NB4 (cell line): ENCODE measurements at regions not wholly inside any gene's neighbourhood (a gene's known extent, or its start where the extent isn't known, plus 50 kb on each side); places are given as distances from the start of the nearest gene placed in this dataset.

ENCODE experiments used
- DNase-seq: peaks from one replicate; pipeline ENCODE4 v3.0.0; 2010; ENCODE audit warnings: low read depth
- H3K4me3 ChIP-seq: one replicate; pipeline ENCODE4 v1.5.1; 2011; ENCODE audit warnings: mild to moderate bottlenecking, low read depth, low read length, moderate library complexity
- MYC ChIP-seq: IDR thresholded peaks from 2 replicates; pipeline ENCODE4 v1.6.1; 2011; ENCODE audit warnings: low read depth, low read length
- POLR2A ChIP-seq: IDR thresholded peaks from 2 replicates; pipeline ENCODE4 v1.6.1; 2011; ENCODE audit warnings: mild to moderate bottlenecking; ENCODE audit not compliant: insufficient read length; ENCODE audit errors: extremely low read depth
- TF ChIP-seq, protein P1 (sequence below): IDR thresholded peaks from one replicate; pipeline ENCODE4 v1.5.1; 2012; ENCODE audit warnings: low read depth, low read length
- TF ChIP-seq, protein P2 (sequence below): IDR thresholded peaks from 2 replicates; pipeline ENCODE4 v1.6.1; 2011; ENCODE audit warnings: low read depth, low read length

DNA sequence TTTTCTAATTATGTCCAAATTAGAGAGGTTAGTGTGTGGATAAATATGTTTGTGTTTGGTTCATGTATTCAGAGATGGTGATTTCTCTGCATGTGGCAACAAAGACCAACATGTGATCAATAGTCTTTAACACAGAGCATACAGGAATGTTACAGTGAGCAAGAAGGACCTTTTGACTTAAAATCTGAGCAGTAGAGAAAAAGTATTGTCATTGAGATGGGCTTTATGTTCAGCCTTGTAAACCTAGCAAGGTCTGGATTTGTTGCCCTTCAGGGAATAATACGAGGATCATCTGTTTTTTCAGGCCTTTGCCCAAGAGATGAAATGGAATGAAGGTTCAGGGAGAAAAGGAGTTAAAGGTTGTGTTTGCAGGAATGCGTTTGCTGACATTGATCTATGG is 161.8 kb upstream of the NECTIN3 start:
- TF ChIP-seq MYC: no peak
- TF ChIP-seq, protein P1, sequence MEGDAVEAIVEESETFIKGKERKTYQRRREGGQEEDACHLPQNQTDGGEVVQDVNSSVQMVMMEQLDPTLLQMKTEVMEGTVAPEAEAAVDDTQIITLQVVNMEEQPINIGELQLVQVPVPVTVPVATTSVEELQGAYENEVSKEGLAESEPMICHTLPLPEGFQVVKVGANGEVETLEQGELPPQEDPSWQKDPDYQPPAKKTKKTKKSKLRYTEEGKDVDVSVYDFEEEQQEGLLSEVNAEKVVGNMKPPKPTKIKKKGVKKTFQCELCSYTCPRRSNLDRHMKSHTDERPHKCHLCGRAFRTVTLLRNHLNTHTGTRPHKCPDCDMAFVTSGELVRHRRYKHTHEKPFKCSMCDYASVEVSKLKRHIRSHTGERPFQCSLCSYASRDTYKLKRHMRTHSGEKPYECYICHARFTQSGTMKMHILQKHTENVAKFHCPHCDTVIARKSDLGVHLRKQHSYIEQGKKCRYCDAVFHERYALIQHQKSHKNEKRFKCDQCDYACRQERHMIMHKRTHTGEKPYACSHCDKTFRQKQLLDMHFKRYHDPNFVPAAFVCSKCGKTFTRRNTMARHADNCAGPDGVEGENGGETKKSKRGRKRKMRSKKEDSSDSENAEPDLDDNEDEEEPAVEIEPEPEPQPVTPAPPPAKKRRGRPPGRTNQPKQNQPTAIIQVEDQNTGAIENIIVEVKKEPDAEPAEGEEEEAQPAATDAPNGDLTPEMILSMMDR: no peak
- no peak for TF ChIP-seq POLR2A
- TF ChIP-seq, protein P2, sequence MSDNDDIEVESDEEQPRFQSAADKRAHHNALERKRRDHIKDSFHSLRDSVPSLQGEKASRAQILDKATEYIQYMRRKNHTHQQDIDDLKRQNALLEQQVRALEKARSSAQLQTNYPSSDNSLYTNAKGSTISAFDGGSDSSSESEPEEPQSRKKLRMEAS: no peak
- no peak overlapping the region for H3K4me3 ChIP-seq
- no peak for DNase-seq

DNA sequence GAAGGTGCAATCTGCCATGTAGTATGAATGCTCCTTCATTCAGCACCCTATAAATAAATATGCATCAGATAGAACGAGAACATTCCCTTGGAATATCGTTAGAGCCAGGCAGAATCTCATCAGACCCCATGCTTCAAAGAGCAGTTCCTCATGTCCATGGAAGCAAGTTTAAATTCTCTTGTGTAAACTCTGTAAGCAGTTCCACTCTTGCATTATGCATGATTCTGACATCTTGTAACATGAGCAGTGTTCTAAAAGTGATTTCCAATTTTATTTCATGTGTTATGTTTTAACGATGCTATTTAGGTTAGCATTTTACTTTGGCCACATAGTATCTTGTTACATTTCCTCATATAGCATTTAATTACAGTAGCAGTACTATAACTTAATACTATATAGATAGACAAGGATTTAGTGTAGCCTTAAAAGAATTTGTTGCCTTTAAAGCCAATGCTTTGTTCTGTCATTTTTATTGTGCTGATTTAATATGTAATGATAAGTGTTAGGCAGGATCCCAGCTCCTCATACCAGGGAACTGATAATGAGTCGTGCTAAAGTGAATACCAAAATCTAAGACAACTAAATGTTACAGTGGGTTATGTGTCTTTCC is 161.2 kb upstream of the NECTIN3 start:
- TF ChIP-seq POLR2A (no peak), MYC (no peak)
- TF ChIP-seq, protein P1: no peak
- TF ChIP-seq, protein P2: no peak
- H3K4me3 ChIP-seq: no peak overlapping the region
- no peak for DNase-seq

DNA sequence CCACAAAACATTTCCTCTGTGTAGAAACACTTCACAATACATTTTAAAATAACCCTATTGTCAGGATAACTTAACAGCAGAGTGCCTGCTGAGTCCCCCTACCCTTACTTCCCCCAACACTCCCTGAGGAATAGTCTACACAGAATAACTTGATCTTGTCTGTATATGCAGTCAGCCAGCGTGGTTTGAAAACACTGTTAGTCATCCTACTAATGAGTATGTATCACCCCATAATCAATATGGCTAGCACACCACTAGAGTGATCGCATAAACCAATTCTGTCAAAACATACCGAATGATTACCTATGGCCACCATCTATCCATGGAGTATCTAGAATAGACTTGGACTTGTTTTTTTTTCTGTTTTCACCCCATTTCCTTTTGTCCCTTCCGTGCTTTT is 152.7 kb upstream of the NECTIN3 start:
- TF ChIP-seq, protein P1: no peak
- TF ChIP-seq, protein P2: no peak
- TF ChIP-seq MYC: no peak
- TF ChIP-seq POLR2A: no peak
- no peak for DNase-seq
- H3K4me3 ChIP-seq: no peak overlapping the region

DNA sequence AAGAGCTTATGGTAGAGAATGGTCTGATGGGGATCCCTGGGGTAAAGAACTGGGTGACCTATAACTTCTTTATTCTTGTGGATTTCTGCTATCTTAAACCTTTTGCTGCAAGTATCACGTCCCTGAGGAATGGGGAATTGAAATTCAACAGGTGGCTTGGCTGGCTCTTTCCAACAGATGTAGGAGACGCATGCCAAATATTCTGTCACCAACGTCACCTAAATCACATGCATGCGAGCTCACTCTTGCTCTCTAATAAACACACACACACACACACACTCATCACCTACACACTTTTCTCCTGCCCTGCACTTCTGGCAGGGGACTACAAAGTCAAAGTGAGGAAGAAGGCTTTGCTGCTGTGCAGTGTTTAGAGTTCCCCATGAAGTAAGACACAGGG is 145.8 kb upstream of the NECTIN3 start:
- no peak for DNase-seq
- H3K4me3 ChIP-seq: no peak overlapping the region
- TF ChIP-seq POLR2A: no peak
- TF ChIP-seq, protein P2: no peak
- TF ChIP-seq, protein P1: no peak
- TF ChIP-seq MYC: no peak

DNA sequence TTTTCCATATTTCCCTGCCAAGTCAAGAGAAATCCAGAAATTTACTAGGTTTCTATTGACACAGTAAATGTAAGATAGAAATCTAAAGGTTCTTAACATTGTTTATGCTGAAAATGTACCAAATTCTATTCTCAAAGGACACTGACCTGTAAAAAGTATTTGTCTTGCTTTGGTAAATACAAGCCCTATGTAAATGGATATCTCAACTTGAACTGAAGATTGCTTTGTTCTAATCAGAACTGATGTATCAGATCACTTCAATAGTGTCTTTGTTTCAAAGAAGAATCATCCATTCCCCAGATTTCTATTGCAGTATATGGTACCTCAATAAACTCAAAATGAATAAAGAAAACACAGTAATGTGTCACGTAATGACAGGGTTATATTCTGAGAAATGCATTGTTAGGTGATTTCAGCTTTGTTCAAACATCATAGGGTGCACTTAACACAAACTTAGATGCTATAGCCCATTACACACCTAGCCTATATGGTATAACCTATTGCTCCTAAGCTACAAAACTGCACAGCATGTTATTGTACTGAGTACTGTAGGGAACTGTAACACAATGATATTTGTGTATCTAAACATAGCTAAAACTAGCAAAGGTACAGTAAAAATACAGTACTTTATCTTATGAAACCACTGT is 143.5 kb upstream of the NECTIN3 start:
- TF ChIP-seq, protein P2: no peak
- TF ChIP-seq MYC: no peak
- TF ChIP-seq, protein P1: no peak
- TF ChIP-seq POLR2A: no peak
- H3K4me3 ChIP-seq: no peak overlapping the region
- no peak for DNase-seq
